KMS-11 (cell line): ENCODE measurements at regions not wholly inside any gene's neighbourhood (a gene's known extent, or its start where the extent isn't known, plus 50 kb on each side); places are given as distances from the start of the nearest gene placed in this dataset.

Source experiments
- H2AFZ ChIP-seq: fragments of 200-600 bp; sonication (generic); 2 replicates; pipeline ENCODE4 v1.6.1; 2016; ENCODE audit warnings: antibody characterized with exemption, mixed run types, low read depth
- H3K27ac ChIP-seq: fragments of 200-600 bp; sonication (generic); 2 replicates; pipeline ENCODE4 v1.6.1; 2016; ENCODE audit warnings: mild to moderate bottlenecking, mixed run types
- H3K27me3 ChIP-seq: fragments of 200-600 bp; sonication (generic); 2 replicates; pipeline ENCODE4 v1.6.1; 2017; ENCODE audit warnings: mild to moderate bottlenecking, low read depth, mixed run types, moderate library complexity; ENCODE audit not compliant: insufficient read depth
- H3K36me3 ChIP-seq: fragments of 200-600 bp; sonication (generic); 2 replicates; pipeline ENCODE4 v1.6.1; 2017; ENCODE audit warnings: mild to moderate bottlenecking, mixed run types; ENCODE audit not compliant: insufficient read depth
- H3K4me1 ChIP-seq: fragments of 200-600 bp; sonication (generic); 2 replicates; pipeline ENCODE4 v1.6.1; 2016; ENCODE audit warnings: mild to moderate bottlenecking, low read depth, mixed run types; ENCODE audit not compliant: poor library complexity, severe bottlenecking
- H3K4me2 ChIP-seq: fragments of 200-600 bp; sonication (generic); 2 replicates; pipeline ENCODE4 v1.7.0; 2016; ENCODE audit warnings: mild to moderate bottlenecking, mixed run types
- H3K4me3 ChIP-seq: fragments of 200-600 bp; sonication (generic); IDR thresholded peaks from 2 replicates; pipeline ENCODE4 v1.6.1; 2017; ENCODE audit warnings: low read depth, low read length, mixed read lengths; ENCODE audit not compliant: insufficient read depth
- H3K79me2 ChIP-seq: fragments of 200-600 bp; sonication (generic); 2 replicates; pipeline ENCODE4 v1.6.1; 2016; ENCODE audit warnings: low read depth, mixed run types; ENCODE audit not compliant: insufficient read depth
- H3K9ac ChIP-seq: fragments of 200-600 bp; sonication (generic); 2 replicates; pipeline ENCODE4 v1.6.1; 2016; ENCODE audit warnings: mild to moderate bottlenecking, mixed run types
- H4K20me1 ChIP-seq: fragments of 200-600 bp; sonication (generic); 2 replicates; pipeline ENCODE4 v1.6.1; 2016; ENCODE audit warnings: mild to moderate bottlenecking, mixed run types; ENCODE audit not compliant: insufficient read depth
- TF ChIP-seq, protein P1 (sequence below): fragments of 200-600 bp; sonication (generic); conservative IDR thresholded peaks from 2 replicates; pipeline ENCODE4 v1.6.1; 2017; ENCODE audit warnings: low read depth, mild to moderate bottlenecking, antibody characterized with exemption, low read length, moderate library complexity, mixed read lengths

DNA sequence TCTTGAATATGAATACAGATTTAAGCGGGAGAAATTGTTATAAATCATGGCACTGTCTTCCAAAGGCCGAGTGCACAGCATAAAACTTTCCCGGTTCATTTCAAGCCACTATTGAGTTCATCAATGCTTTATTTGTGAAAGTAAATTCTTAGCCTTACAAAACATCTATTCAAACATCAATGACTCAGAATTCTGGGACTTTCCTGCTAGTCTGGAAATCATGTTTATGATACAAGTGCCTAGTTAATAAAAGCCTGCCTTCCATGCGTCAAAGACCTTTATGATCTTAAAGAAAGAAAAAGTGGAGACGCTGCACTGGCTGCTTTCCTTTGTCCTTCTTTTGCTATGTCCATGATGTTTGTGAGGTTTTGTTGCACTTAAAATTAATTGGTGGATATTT lies 137.7 kb downstream of the SETD4 start:
- Histone ChIP-seq H3K4me3 (no peak overlapping the region), H4K20me1 (no peaks in the 10 kb centered on the region), H3K4me2 (no peak overlapping the region), H3K9ac (no peak overlapping the region), H3K27me3 (no peaks in the 10 kb centered on the region), H3K4me1 (no peaks in the 10 kb centered on the region), H3K79me2 (no peaks in the 10 kb centered on the region), H2AFZ (no peak overlapping the region), H3K36me3 (no peaks in the 10 kb centered on the region), H3K27ac (no peak overlapping the region)
- TF ChIP-seq, protein P1, sequence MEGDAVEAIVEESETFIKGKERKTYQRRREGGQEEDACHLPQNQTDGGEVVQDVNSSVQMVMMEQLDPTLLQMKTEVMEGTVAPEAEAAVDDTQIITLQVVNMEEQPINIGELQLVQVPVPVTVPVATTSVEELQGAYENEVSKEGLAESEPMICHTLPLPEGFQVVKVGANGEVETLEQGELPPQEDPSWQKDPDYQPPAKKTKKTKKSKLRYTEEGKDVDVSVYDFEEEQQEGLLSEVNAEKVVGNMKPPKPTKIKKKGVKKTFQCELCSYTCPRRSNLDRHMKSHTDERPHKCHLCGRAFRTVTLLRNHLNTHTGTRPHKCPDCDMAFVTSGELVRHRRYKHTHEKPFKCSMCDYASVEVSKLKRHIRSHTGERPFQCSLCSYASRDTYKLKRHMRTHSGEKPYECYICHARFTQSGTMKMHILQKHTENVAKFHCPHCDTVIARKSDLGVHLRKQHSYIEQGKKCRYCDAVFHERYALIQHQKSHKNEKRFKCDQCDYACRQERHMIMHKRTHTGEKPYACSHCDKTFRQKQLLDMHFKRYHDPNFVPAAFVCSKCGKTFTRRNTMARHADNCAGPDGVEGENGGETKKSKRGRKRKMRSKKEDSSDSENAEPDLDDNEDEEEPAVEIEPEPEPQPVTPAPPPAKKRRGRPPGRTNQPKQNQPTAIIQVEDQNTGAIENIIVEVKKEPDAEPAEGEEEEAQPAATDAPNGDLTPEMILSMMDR = no peak

DNA sequence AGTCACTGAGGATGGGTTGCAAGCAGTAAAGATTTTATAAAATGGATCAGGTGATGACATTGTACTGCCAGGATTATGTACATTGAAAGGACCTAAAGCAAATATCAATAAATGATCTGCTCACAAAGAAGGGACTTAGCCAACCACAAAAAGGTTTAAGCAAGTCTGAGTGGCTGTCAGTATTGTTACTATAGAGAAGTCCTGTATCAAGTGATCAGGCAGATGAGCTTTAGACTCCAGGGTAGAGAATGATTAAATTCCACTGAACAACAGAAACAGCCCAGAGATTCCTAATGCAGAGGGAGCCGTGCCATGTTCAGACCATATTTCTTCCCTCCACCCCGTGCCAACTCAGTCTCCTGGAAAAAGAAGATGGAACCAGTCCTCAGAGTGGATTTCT lies 138.9 kb downstream of the SETD4 start:
- no peaks in the 10 kb centered on the region for H3K27me3 ChIP-seq
- H3K4me3 ChIP-seq = no peak overlapping the region
- H3K27ac ChIP-seq = no peak overlapping the region
- no peak overlapping the region for H3K4me2 ChIP-seq
- no peak overlapping the region for H2AFZ ChIP-seq
- no peaks in the 10 kb centered on the region for H3K4me1 ChIP-seq
- no peaks in the 10 kb centered on the region for H4K20me1 ChIP-seq
- TF ChIP-seq, protein P1 = no peak
- H3K9ac ChIP-seq = no peak overlapping the region
- H3K36me3 ChIP-seq = no peaks in the 10 kb centered on the region
- H3K79me2 ChIP-seq = no peaks in the 10 kb centered on the region

DNA sequence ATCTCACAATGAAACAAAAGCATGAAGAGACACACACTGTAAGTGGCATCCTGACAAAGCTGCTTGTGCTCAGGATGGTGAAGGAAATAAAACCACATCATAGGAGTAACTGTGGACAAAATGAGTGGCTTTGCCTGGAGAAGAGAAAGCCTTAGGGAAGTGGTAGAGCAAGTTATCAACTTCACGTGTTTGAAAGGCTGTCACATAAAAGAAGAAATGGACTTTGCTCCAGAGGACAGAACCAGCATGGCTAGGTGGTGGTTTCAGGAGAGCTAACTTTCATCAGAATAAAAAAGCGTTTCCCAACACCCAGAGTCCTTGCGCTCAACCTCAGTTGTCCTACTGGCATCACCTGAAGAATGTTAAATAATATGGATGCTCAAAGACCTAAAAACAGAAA lies 139.9 kb downstream of the SETD4 start:
- Histone ChIP-seq H3K4me3 (no peak overlapping the region), H3K9ac (no peak overlapping the region), H3K27me3 (no peaks in the 10 kb centered on the region), H3K36me3 (no peaks in the 10 kb centered on the region), H2AFZ (no peak overlapping the region), H3K4me2 (no peak overlapping the region), H3K4me1 (no peaks in the 10 kb centered on the region), H3K27ac (no peak overlapping the region), H4K20me1 (no peaks in the 10 kb centered on the region), H3K79me2 (no peaks in the 10 kb centered on the region)
- TF ChIP-seq, protein P1 = no peak

DNA sequence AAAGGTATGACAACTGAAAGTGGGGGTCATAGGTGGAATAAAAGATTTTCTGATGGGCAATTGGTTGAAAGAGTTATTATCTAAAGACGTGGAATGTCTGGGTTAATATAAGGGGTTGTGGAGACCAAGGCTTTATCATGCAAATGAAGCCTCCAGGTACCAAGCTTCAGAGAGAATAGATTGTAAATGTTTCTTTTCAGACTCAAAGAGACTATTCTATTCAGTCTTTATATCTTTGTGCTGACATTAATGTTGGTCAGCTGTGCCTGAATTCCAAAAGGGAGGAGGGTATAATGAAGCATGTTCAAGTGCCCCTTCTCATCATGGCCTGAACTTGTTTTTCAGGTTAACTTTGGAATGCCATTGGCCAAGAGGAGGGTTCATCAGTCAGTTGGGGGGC lies 145.3 kb downstream of the SETD4 start:
- TF ChIP-seq, protein P1 = no peak
- H2AFZ ChIP-seq = no peak overlapping the region
- no peaks in the 10 kb centered on the region for H3K79me2 ChIP-seq
- H4K20me1 ChIP-seq = no peaks in the 10 kb centered on the region
- H3K9ac ChIP-seq = no peak overlapping the region
- no peak overlapping the region for H3K4me2 ChIP-seq
- H3K27me3 ChIP-seq = no peaks in the 10 kb centered on the region
- H3K4me1 ChIP-seq = no peaks in the 10 kb centered on the region
- H3K27ac ChIP-seq = no peak overlapping the region
- H3K36me3 ChIP-seq = no peaks in the 10 kb centered on the region
- no peak overlapping the region for H3K4me3 ChIP-seq
